Right cardiac atrium (tissue), 5 donors: ENCODE measurements at regions not wholly inside any gene's neighbourhood (a gene's known extent, or its start where the extent isn't known, plus 50 kb on each side); places are given as distances from the start of the nearest gene placed in this dataset.

Source experiments
- ATAC-seq, 2 donors: fragments of 200-7000 bp; cut with Tn5 transposase; one replicate each; pipeline versions ENCODE4 v1.8.0 to v1.9.1; 2020; ENCODE audit warnings: moderate library complexity in 2 of 2, mild to moderate bottlenecking in 1 of 2
- DNase-seq, 3 donors: peaks; one replicate each; pipeline ENCODE4 v3.0.0-alpha.2; 2020
- H3K27ac ChIP-seq: one replicate; pipeline ENCODE4 v1.5.1; 2013; ENCODE audit warnings: mild to moderate bottlenecking, low read length, control low read depth, moderate library complexity
- H3K27me3 ChIP-seq: one replicate; pipeline ENCODE4 v1.6.1; 2013; ENCODE audit not compliant: control insufficient read depth, insufficient read depth
- H3K4me1 ChIP-seq: one replicate; pipeline ENCODE4 v1.6.1; 2013; ENCODE audit warnings: low read length; ENCODE audit not compliant: control insufficient read depth, insufficient read depth
- H3K4me3 ChIP-seq: one replicate; pipeline ENCODE4 v1.5.1; 2013; ENCODE audit warnings: low read length, control low read depth
- H3K9me3 ChIP-seq: one replicate; pipeline ENCODE4 v1.6.1; 2013; ENCODE audit warnings: low read length; ENCODE audit not compliant: control insufficient read depth
- WGBS: extraction: QIAGEN DNeasy Blood & Tissue Kit; methylation state at CpG from one replicate; pipeline ENCODE4 v1.1.7; 2013; 5-methylcytosine and 5-hydroxymethylcytosine counted together
- intact Hi-C, 4 donors: fragments of 100-400 bp; cut with DNase I; formaldehyde crosslinking; loops; one replicate each; pipeline versions ENCODE4 v1.11.0 to v1.14.0; 2022 to 2023
- donor health status: healthy with polysubstance abuse.
- donor health status: DM: no; HTN: yes; CAD: no.
- donor health status: DM: no; HTN: no; CAD: no.
- donor health status: DM: no; HTN: yes; CAD: no; lungs with severe emphysema.
- donor health status: DM: yes; HTN: yes; CAD: no.

- DNase-seq (no peak), ATAC-seq (no peak)
- Histone ChIP-seq H3K4me1 (no peaks in the 10 kb centered on the region), H3K27ac (no peak overlapping the region), H3K9me3 (no peaks in the 10 kb centered on the region), H3K4me3 (no peak overlapping the region), H3K27me3 (no peaks in the 10 kb centered on the region)
- whole genome bisulfite sequencing: 86% methylated on average over 5 of the region's 5 CpGs
- intact Hi-C loops: no loop called here
These were observed 94.6 kb upstream of the PSMD7 start for GRCh38 chr16:74202009-74202408.

GRCh38 chr16:74201576-74201975 lies 95.0 kb upstream of the PSMD7 start:
- Histone ChIP-seq H3K27ac (no peak overlapping the region), H3K27me3 (no peaks in the 10 kb centered on the region), H3K4me3 (no peak overlapping the region), H3K9me3 (no peaks in the 10 kb centered on the region), H3K4me1 (no peaks in the 10 kb centered on the region)
- ATAC-seq: no peak
- no peak for DNase-seq
- 82% methylated on average over 2 of the region's 2 CpGs for WGBS
- intact Hi-C loops: no loop called here

- Histone ChIP-seq H3K9me3 (no peaks in the 10 kb centered on the region), H3K4me1 (no peaks in the 10 kb centered on the region), H3K27me3 (no peaks in the 10 kb centered on the region), H3K27ac (no peak overlapping the region), H3K4me3 (no peak overlapping the region)
- no peak for DNase-seq
- intact Hi-C loops: no loop called here
- ATAC-seq: no peak
- 73% methylated on average over 5 of the region's 5 CpGs for whole genome bisulfite sequencing
These were observed 95.7 kb upstream of the PSMD7 start for GRCh38 chr16:74200921-74201320.

- Histone ChIP-seq H3K9me3 (no peaks in the 10 kb centered on the region), H3K27ac (no peak overlapping the region), H3K4me1 (no peaks in the 10 kb centered on the region), H3K4me3 (no peak overlapping the region), H3K27me3 (no peaks in the 10 kb centered on the region)
- intact Hi-C loops: no loop called here
- 76% methylated on average over 3 of the region's 3 CpGs for WGBS
- DNase-seq (no peak), ATAC-seq (no peak)
These were observed 96.8 kb upstream of the PSMD7 start for GRCh38 chr16:74199842-74200124.

- no peaks in the 10 kb centered on the region for H3K4me1 ChIP-seq
- no peak for DNase-seq
These were observed 97.4 kb upstream of the PSMD7 start for GRCh38 chr16:74199066-74199841.

GRCh38 chr16:74192281-74192797 lies 104.3 kb upstream of the PSMD7 start:
- intact Hi-C loops: no loop called here
- no peak overlapping the region for H3K4me3 ChIP-seq
- no peak for DNase-seq
- ATAC-seq: no peak
- no peaks in the 10 kb centered on the region for H3K9me3 ChIP-seq
- H3K27me3 ChIP-seq: no peaks in the 10 kb centered on the region
- H3K4me1 ChIP-seq: no peaks in the 10 kb centered on the region
- WGBS: 79% methylated on average over 2 of the region's 2 CpGs
- H3K27ac ChIP-seq: no peak overlapping the region

More at GRCh38 chr16:74199066-74199841, 97.4 kb upstream of the PSMD7 start:
- ATAC-seq: no peak
- Histone ChIP-seq H3K9me3 (no peaks in the 10 kb centered on the region), H3K4me3 (no peak overlapping the region), H3K27ac (no peak overlapping the region), H3K27me3 (no peaks in the 10 kb centered on the region)
- 88% methylated on average over 4 of the region's 4 CpGs for WGBS
- intact Hi-C loops: no loop called here

- intact Hi-C loops: no loop called here
- DNase-seq (no peak), ATAC-seq (no peak)
- Histone ChIP-seq H3K9me3 (no peaks in the 10 kb centered on the region), H3K4me1 (no peaks in the 10 kb centered on the region), H3K27me3 (no peaks in the 10 kb centered on the region), H3K27ac (no peak overlapping the region), H3K4me3 (no peak overlapping the region)
These were observed 106.3 kb upstream of the PSMD7 start for GRCh38 chr16:74190292-74190691.

- no peaks in the 10 kb centered on the region for H3K27me3 ChIP-seq
- 84% methylated on average over 4 of the region's 4 CpGs for WGBS
- H3K9me3 ChIP-seq: no peaks in the 10 kb centered on the region
- no peak overlapping the region for H3K4me3 ChIP-seq
- DNase-seq (no peak), ATAC-seq (no peak)
- no peak overlapping the region for H3K27ac ChIP-seq
- H3K4me1 ChIP-seq: no peaks in the 10 kb centered on the region
- intact Hi-C loops: no loop called here
These were observed 107.8 kb upstream of the PSMD7 start for GRCh38 chr16:74188856-74189255.

- intact Hi-C loops: no loop called here
- Histone ChIP-seq H3K9me3 (peaks cover 3% of the 10 kb centered on the region), H3K4me3 (no peak overlapping the region), H3K27me3 (no peaks in the 10 kb centered on the region), H3K27ac (no peak overlapping the region), H3K4me1 (no peaks in the 10 kb centered on the region)
- WGBS: 37% methylated on average over 3 of the region's 3 CpGs
- no peak for DNase-seq
- no peak for ATAC-seq
These were observed 110.0 kb upstream of the PSMD7 start for GRCh38 chr16:74186561-74186971.

- intact Hi-C loops: no loop called here
- WGBS: 89% methylated on average over 5 of the region's 5 CpGs
- no peak for ATAC-seq
These were observed 111.8 kb upstream of the PSMD7 start for GRCh38 chr16:74184839-74185238.

GRCh38 chr16:74183601-74184360 lies 112.8 kb upstream of the PSMD7 start:
- no peak for DNase-seq
- 81% methylated on average over 4 of the region's 4 CpGs for WGBS
- Histone ChIP-seq H3K4me1 (no peaks in the 10 kb centered on the region), H3K27ac (no peak overlapping the region), H3K4me3 (no peak overlapping the region), H3K9me3 (peaks cover 3% of the 10 kb centered on the region), H3K27me3 (no peaks in the 10 kb centered on the region)
- intact Hi-C loops: no loop called here
- no peak for ATAC-seq

More at GRCh38 chr16:74184839-74185238, 111.8 kb upstream of the PSMD7 start:
- Histone ChIP-seq H3K9me3 (peaks cover 3% of the 10 kb centered on the region), H3K27me3 (no peaks in the 10 kb centered on the region), H3K4me1 (no peaks in the 10 kb centered on the region), H3K4me3 (no peak overlapping the region), H3K27ac (no peak overlapping the region)
- DNase-seq: no peak
